GM13976 (cell line): ENCODE measurements at regions not wholly inside any gene's neighbourhood (a gene's known extent, or its start where the extent isn't known, plus 50 kb on each side); places are given as distances from the start of the nearest gene placed in this dataset.

Source experiments
- DNase-seq: peaks from one replicate; pipeline ENCODE4 v3.0.0; 2012; ENCODE audit warnings: low spot score
- CTCF ChIP-seq: IDR thresholded peaks from 2 replicates; pipeline ENCODE4 v1.5.1; 2012; ENCODE audit warnings: borderline replicate concordance, mild to moderate bottlenecking; ENCODE audit not compliant: insufficient read depth; ENCODE audit errors: extremely low read depth, missing control alignments, control extremely low read depth
- in situ Hi-C: fragments of 300-500 bp; cut with MboI; formaldehyde crosslinking; loops from one replicate; pipeline ENCODE4 v1.12.0; 2022; ENCODE audit warnings: low sequenced_read_pairs, mixed read lengths, inconsistent platforms; ENCODE audit not compliant: unreplicated experiment

- no peak for TF ChIP-seq CTCF
- in situ Hi-C loops = no loop called here
These were observed 81.1 kb upstream of the ENPEP start for GRCh38 chr4:110394871-110395270.

GRCh38 chr4:110381784-110382183 is 94.2 kb upstream of the ENPEP start:
- TF ChIP-seq CTCF = no peak
- in situ Hi-C loops = no loop called here
- DNase-seq = no peak

More at GRCh38 chr4:110394871-110395270, 81.1 kb upstream of the ENPEP start:
- DNase-seq = no peak

- TF ChIP-seq CTCF = no peak
- in situ Hi-C loops = no loop called here
- no peak for DNase-seq
These were observed 103.5 kb upstream of the ENPEP start for GRCh38 chr4:110372485-110372884.

GRCh38 chr4:110371016-110371770 is 104.8 kb upstream of the ENPEP start:
- no peak for DNase-seq
- TF ChIP-seq CTCF = no peak
- in situ Hi-C loops = no loop called here

- no peak for DNase-seq
- in situ Hi-C loops = no loop called here
- TF ChIP-seq CTCF = no peak
These were observed 107.5 kb upstream of the ENPEP start for GRCh38 chr4:110368409-110368808.

- TF ChIP-seq CTCF = no peak
- in situ Hi-C loops = no loop called here
- DNase-seq = no peak
These were observed 108.8 kb upstream of the ENPEP start for GRCh38 chr4:110367156-110367555.
